NCI-H1092 (cell line): ENCODE measurements at regions not wholly inside any gene's neighbourhood (a gene's known extent, or its start where the extent isn't known, plus 50 kb on each side); places are given as distances from the start of the nearest gene placed in this dataset.
"Not testable (repeated sequence)": the region's sequence is repeated elsewhere in the genome, so short reads cannot be mapped to it uniquely, and the experiment has no call there.

Source experiments
- DNase-seq: peaks from one replicate; lab custom pipeline; 2025; lab: John Stamatoyannopoulos, UW

- no peak for DNase-seq
Observed at GRCh38 chr2:103365071-103365470, 603.2 kb downstream of the TMEM182 start.

- DNase-seq, result no peak
Observed at GRCh38 chr2:103367877-103368276, 606.0 kb downstream of the TMEM182 start.

GRCh38 chr2:103383541-103383940 lies 621.7 kb downstream of the TMEM182 start:
- DNase-seq, result no peak

- DNase-seq, result no peak
Observed at GRCh38 chr2:103386872-103387271, 625.0 kb downstream of the TMEM182 start.

- DNase-seq, result no peak
Observed at GRCh38 chr2:103387888-103388287, 626.1 kb downstream of the TMEM182 start.

GRCh38 chr2:103396152-103396551 lies 634.3 kb downstream of the TMEM182 start:
- no peak for DNase-seq

- DNase-seq, result no peak
Observed at GRCh38 chr2:103401621-103402020, 639.8 kb downstream of the TMEM182 start.

GRCh38 chr2:103402336-103402735 lies 640.5 kb downstream of the TMEM182 start:
- no peak for DNase-seq

GRCh38 chr2:103402944-103403343 lies 641.1 kb downstream of the TMEM182 start:
- DNase-seq, result no peak

- not testable (repeated sequence) for DNase-seq
Observed at GRCh38 chr2:103403388-103403787, 641.6 kb downstream of the TMEM182 start.

GRCh38 chr2:103410221-103410620 lies 648.4 kb downstream of the TMEM182 start:
- DNase-seq, result no peak

- DNase-seq, result no peak
Observed at GRCh38 chr2:103419506-103419905, 657.7 kb downstream of the TMEM182 start.

- DNase-seq, result no peak
Observed at GRCh38 chr2:103423100-103423499, 661.3 kb downstream of the TMEM182 start.

GRCh38 chr2:103427567-103427966 lies 665.7 kb downstream of the TMEM182 start:
- no peak for DNase-seq

- no peak for DNase-seq
Observed at GRCh38 chr2:103430191-103430590, 668.4 kb downstream of the TMEM182 start.

- no peak for DNase-seq
Observed at GRCh38 chr2:103435010-103435409, 673.2 kb downstream of the TMEM182 start.

GRCh38 chr2:103437161-103437560 lies 675.3 kb downstream of the TMEM182 start:
- no peak for DNase-seq

GRCh38 chr2:103445347-103445746 lies 683.5 kb downstream of the TMEM182 start:
- DNase-seq, result peak; percentile 12

GRCh38 chr2:103448495-103448894 lies 686.7 kb downstream of the TMEM182 start:
- DNase-seq, result peak; percentile 29

- DNase-seq, result no peak
Observed at GRCh38 chr2:103451283-103451682, 689.5 kb downstream of the TMEM182 start.

- no peak for DNase-seq
Observed at GRCh38 chr2:103459283-103459682, 697.5 kb downstream of the TMEM182 start.

GRCh38 chr2:103462101-103462500 lies 700.3 kb downstream of the TMEM182 start:
- no peak for DNase-seq

- no peak for DNase-seq
Observed at GRCh38 chr2:103462712-103463111, 700.9 kb downstream of the TMEM182 start.

- no peak for DNase-seq
Observed at GRCh38 chr2:103464831-103465230, 703.0 kb downstream of the TMEM182 start.

GRCh38 chr2:103469800-103470199 lies 708.0 kb downstream of the TMEM182 start:
- no peak for DNase-seq
